ENCODE measurements at regions not wholly inside any gene's neighbourhood (a gene's known extent, or its start where the extent isn't known, plus 50 kb on each side); places are given as distances from the start of the nearest gene placed in this dataset.
"Not testable (repeated sequence)": the region's sequence is repeated elsewhere in the genome, so short reads cannot be mapped to it uniquely, and the experiment has no call there.

DNA sequence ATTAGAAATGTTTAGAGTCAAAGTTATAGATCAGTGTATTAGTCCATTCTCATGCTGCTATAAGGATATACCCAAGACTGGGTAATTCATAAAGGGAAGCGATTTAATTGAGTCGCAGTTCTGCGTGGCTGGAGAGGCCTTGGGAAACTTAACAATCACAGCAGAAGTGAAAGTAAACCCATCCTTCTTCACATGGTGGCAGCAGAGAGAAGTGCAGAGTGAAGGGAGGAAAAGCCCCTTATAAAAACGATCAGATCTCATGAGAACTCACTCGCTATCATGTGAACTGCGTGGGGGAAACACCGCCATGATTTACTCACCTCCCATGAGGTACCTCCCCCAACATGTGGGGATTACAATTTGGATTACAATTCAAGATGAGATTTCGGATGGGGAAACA is 871.5 kb downstream of the DIPK2A start:
- ChIA-PET POLR2A (no interaction called here), CTCF (no interaction called here)
- no peak for DNase-seq (ENCODE audit: extremely low spot score)
- TF ChIP-seq HDGF (IDR thresholded peaks at IDR 0.05; ENCODE audit: borderline replicate concordance) (no peak), SUZ12 (IDR thresholded peaks at IDR 0.05) (no peak), ZNF384 (IDR thresholded peaks at IDR 0.05) (no peak), NFRKB (IDR thresholded peaks at IDR 0.05) (no peak), ELF4 (IDR thresholded peaks at IDR 0.05) (no peak), CTBP1 (IDR thresholded peaks at IDR 0.05; ENCODE audit: borderline replicate concordance) (no peak), ARNT (IDR thresholded peaks at IDR 0.05) (no peak), TARDBP (IDR thresholded peaks at IDR 0.05) (no peak), SP1 (IDR thresholded peaks at IDR 0.05) (no peak)

- no peak for DNase-seq (ENCODE audit: extremely low spot score)
- CTCF ChIA-PET: no interaction called here
- POLR2A ChIA-PET: no interaction called here
- TF ChIP-seq FOXK2 (IDR thresholded peaks at IDR 0.05) (no peak), NFRKB (IDR thresholded peaks at IDR 0.05) (no peak), SP1 (IDR thresholded peaks at IDR 0.05) (no peak), FOXM1 (IDR thresholded peaks at IDR 0.05; ENCODE audit: borderline replicate concordance) (no peak), FOXA1 (IDR thresholded peaks at IDR 0.05) (no peak)
- TF ChIP-seq, protein P1, sequence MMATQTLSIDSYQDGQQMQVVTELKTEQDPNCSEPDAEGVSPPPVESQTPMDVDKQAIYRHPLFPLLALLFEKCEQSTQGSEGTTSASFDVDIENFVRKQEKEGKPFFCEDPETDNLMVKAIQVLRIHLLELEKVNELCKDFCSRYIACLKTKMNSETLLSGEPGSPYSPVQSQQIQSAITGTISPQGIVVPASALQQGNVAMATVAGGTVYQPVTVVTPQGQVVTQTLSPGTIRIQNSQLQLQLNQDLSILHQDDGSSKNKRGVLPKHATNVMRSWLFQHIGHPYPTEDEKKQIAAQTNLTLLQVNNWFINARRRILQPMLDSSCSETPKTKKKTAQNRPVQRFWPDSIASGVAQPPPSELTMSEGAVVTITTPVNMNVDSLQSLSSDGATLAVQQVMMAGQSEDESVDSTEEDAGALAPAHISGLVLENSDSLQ (IDR thresholded peaks at IDR 0.05): no peak
Measured at GRCh38 chr3:144852999-144853398, 881.4 kb downstream of the DIPK2A start.

DNA sequence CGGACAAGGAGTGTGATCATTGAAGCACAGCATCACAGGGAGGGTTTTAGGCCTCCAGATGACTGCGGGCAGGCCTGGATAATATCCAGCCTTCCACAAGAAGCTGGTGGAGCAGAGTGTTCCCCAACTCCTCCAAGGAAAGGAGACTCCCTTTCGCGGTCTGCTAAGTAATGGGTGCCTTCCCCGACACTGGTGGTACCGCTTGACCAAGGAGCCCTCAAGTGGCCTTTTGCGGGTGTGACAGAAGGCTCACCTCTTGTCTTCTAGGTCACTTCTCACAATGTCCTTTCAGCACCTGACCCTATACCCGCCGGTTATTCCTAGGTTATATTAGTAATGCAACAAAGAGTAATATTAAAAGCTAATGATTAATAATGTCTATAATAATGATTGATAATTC is 882.4 kb downstream of the DIPK2A start:
- DNase-seq (ENCODE audit: extremely low spot score); POLR2A ChIA-PET; CTCF ChIA-PET: not testable (repeated sequence)

DNA sequence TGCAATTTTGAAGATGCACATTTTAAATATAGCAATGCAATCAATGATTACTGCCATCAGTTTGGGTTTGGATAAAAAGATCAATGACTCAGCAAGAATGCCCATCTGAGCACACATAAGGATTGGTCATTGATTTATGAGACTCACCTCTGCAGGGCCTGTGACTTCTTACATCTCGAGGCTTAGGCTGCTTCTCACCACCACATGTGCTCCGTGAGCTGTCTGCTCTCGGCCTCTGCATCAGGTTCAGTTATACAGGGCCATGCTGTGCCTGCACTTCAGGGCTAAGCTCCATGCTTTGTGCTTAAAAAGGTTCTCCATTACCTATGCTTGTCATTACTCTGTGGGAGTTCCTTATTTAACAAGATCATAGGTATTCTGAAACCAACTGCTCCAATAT is 887.5 kb downstream of the DIPK2A start:
- POLR2A ChIA-PET: no interaction called here
- CTCF ChIA-PET: no interaction called here
- DNase-seq (ENCODE audit: extremely low spot score): no peak

GRCh38 chr3:144864646-144865045 is 893.0 kb downstream of the DIPK2A start:
- POLR2A ChIA-PET: no interaction called here
- DNase-seq (ENCODE audit: extremely low spot score): no peak
- TF ChIP-seq SUZ12 (IDR thresholded peaks at IDR 0.05): no peak
- no peak for TF ChIP-seq FOXK2 (IDR thresholded peaks at IDR 0.05)
- TF ChIP-seq SP1 (IDR thresholded peaks at IDR 0.05): no peak
- no peak for TF ChIP-seq ELF4 (IDR thresholded peaks at IDR 0.05)
- no peak for TF ChIP-seq FOXM1 (IDR thresholded peaks at IDR 0.05; ENCODE audit: borderline replicate concordance)
- no peak for TF ChIP-seq HDGF (IDR thresholded peaks at IDR 0.05; ENCODE audit: borderline replicate concordance)
- TF ChIP-seq, protein P1 (IDR thresholded peaks at IDR 0.05): no peak
- no peak for TF ChIP-seq CTBP1 (IDR thresholded peaks at IDR 0.05; ENCODE audit: borderline replicate concordance)
- no peak for TF ChIP-seq NFRKB (IDR thresholded peaks at IDR 0.05)
- CTCF ChIA-PET: interaction anchor here (0.6 kb wide), 1 partner anchor 33 kb away, joined by 3 read pairs; no protein-coding TSS in a partner anchor

More for the DNA sequence above, 887.5 kb downstream of the DIPK2A start:
- TF ChIP-seq FOXM1 (IDR thresholded peaks at IDR 0.05; ENCODE audit: borderline replicate concordance): no peak
- TF ChIP-seq TARDBP (IDR thresholded peaks at IDR 0.05): no peak
- no peak for TF ChIP-seq ZNF384 (IDR thresholded peaks at IDR 0.05)
- no peak for TF ChIP-seq FOXA1 (IDR thresholded peaks at IDR 0.05)
- no peak for TF ChIP-seq CTBP1 (IDR thresholded peaks at IDR 0.05; ENCODE audit: borderline replicate concordance)
- TF ChIP-seq NFRKB (IDR thresholded peaks at IDR 0.05): no peak
- TF ChIP-seq SP1 (IDR thresholded peaks at IDR 0.05): no peak
- no peak for TF ChIP-seq HDGF (IDR thresholded peaks at IDR 0.05; ENCODE audit: borderline replicate concordance)

DNA sequence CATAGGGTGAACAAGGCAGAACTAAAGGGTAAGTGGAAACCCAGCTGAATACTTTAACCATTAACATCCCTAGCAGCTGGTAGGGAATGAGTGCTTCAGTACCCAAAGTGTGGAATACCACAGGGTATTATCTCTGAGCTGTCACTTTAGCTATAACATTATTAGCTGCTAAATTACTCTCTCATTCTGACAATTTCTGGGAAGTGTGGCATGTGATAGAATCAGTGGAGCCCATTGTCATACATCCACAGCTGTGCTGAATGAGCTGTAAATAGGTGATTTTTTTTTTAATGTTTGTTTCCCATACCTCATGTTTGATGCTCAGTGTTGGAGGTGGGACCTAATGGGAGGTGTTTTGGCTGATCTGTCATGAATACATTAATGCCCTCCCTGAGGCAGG is 894.3 kb downstream of the DIPK2A start:
- no peak for TF ChIP-seq FOXK2 (IDR thresholded peaks at IDR 0.05)
- TF ChIP-seq CTBP1 (IDR thresholded peaks at IDR 0.05; ENCODE audit: borderline replicate concordance): no peak
- TF ChIP-seq L3MBTL2 (conservative IDR thresholded peaks at IDR 0.05): no peak
- no peak for TF ChIP-seq HDGF (IDR thresholded peaks at IDR 0.05; ENCODE audit: borderline replicate concordance)
- TF ChIP-seq FOXM1 (IDR thresholded peaks at IDR 0.05; ENCODE audit: borderline replicate concordance): no peak
- TF ChIP-seq SUZ12 (IDR thresholded peaks at IDR 0.05): no peak
- no peak for TF ChIP-seq NFRKB (IDR thresholded peaks at IDR 0.05)
- TF ChIP-seq TARDBP (IDR thresholded peaks at IDR 0.05): no peak
- no peak for TF ChIP-seq ELF4 (IDR thresholded peaks at IDR 0.05)
- no peak for TF ChIP-seq BHLHE40 (IDR thresholded peaks at IDR 0.05; ENCODE audit: borderline replicate concordance)
- TF ChIP-seq ARNT (IDR thresholded peaks at IDR 0.05): no peak
- no peak for TF ChIP-seq SP1 (IDR thresholded peaks at IDR 0.05)
- TF ChIP-seq, protein P1 (IDR thresholded peaks at IDR 0.05): no peak
- no peak for TF ChIP-seq FOXA1 (IDR thresholded peaks at IDR 0.05)
- TF ChIP-seq ZNF384 (IDR thresholded peaks at IDR 0.05): no peak
- no peak for TF ChIP-seq LEF1 (IDR thresholded peaks at IDR 0.05; ENCODE audit: borderline replicate concordance)
- no peak for DNase-seq (ENCODE audit: extremely low spot score)
- ChIA-PET POLR2A (no interaction called here), CTCF (no interaction called here)

GRCh38 chr3:144866476-144866875 is 894.9 kb downstream of the DIPK2A start:
- ChIA-PET CTCF (no interaction called here), POLR2A (no interaction called here)
- DNase-seq (ENCODE audit: extremely low spot score): no peak
- TF ChIP-seq HDGF (IDR thresholded peaks at IDR 0.05; ENCODE audit: borderline replicate concordance) (no peak), ARNT (IDR thresholded peaks at IDR 0.05) (no peak), TARDBP (IDR thresholded peaks at IDR 0.05) (no peak), NFRKB (IDR thresholded peaks at IDR 0.05) (no peak), CTBP1 (IDR thresholded peaks at IDR 0.05; ENCODE audit: borderline replicate concordance) (no peak), FOXA1 (IDR thresholded peaks at IDR 0.05) (no peak), BHLHE40 (IDR thresholded peaks at IDR 0.05; ENCODE audit: borderline replicate concordance) (no peak), L3MBTL2 (conservative IDR thresholded peaks at IDR 0.05) (no peak), SP1 (IDR thresholded peaks at IDR 0.05) (no peak), LEF1 (IDR thresholded peaks at IDR 0.05; ENCODE audit: borderline replicate concordance) (no peak), SUZ12 (IDR thresholded peaks at IDR 0.05) (no peak), ELF4 (IDR thresholded peaks at IDR 0.05) (no peak), FOXM1 (IDR thresholded peaks at IDR 0.05; ENCODE audit: borderline replicate concordance) (no peak), ZNF384 (IDR thresholded peaks at IDR 0.05) (no peak)
- TF ChIP-seq, protein P1 (IDR thresholded peaks at IDR 0.05): no peak
